ENCODE measurements at regions not wholly inside any gene's neighbourhood (a gene's known extent, or its start where the extent isn't known, plus 50 kb on each side); places are given as distances from the start of the nearest gene placed in this dataset.
"Not testable (repeated sequence)": the region's sequence is repeated elsewhere in the genome, so short reads cannot be mapped to it uniquely, and the experiment has no call there.

DNA sequence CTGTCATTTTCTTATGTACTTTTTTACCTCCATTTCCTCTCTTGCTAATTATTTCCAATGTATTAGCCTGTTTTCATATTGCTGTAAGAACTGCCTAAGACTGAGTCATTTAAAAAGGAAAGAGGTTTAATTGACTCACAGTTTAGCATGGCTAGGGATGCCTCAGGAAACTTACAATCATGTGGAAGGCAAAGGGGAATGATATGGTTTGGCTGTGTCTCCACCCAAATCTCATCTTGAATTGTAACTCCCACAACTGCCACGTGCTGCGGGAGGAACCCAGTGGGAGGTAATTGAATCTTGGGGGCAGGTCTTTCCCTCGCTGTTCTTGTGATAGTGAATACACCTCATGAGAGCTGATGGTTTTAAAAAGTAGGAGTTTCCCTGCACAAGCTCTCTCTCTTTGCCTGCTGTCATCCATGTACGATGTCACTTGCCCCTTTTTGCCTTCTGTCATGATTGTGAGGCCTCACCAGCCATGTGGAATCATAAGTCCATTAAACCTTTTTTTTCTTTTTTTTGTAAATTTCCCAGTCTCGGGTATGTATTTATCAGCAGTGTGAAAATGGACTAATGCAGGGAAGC is 870.0 kb upstream of the INTU start:
- Histone ChIP-seq H3K27me3 (no peaks in the 10 kb centered on the region), H3K4me1 (no peaks in the 10 kb centered on the region), H3K9me3 (no peaks in the 10 kb centered on the region), H3K27ac (no peak overlapping the region), H3K4me3 (no peak overlapping the region), H3K36me3 (no peaks in the 10 kb centered on the region)
- DNase-seq, result no peak
- TF ChIP-seq, protein P1, sequence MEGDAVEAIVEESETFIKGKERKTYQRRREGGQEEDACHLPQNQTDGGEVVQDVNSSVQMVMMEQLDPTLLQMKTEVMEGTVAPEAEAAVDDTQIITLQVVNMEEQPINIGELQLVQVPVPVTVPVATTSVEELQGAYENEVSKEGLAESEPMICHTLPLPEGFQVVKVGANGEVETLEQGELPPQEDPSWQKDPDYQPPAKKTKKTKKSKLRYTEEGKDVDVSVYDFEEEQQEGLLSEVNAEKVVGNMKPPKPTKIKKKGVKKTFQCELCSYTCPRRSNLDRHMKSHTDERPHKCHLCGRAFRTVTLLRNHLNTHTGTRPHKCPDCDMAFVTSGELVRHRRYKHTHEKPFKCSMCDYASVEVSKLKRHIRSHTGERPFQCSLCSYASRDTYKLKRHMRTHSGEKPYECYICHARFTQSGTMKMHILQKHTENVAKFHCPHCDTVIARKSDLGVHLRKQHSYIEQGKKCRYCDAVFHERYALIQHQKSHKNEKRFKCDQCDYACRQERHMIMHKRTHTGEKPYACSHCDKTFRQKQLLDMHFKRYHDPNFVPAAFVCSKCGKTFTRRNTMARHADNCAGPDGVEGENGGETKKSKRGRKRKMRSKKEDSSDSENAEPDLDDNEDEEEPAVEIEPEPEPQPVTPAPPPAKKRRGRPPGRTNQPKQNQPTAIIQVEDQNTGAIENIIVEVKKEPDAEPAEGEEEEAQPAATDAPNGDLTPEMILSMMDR (IDR thresholded peaks at IDR 0.05), result no peak
- TF ChIP-seq POLR2A (IDR thresholded peaks at IDR 0.05), result no peak

DNA sequence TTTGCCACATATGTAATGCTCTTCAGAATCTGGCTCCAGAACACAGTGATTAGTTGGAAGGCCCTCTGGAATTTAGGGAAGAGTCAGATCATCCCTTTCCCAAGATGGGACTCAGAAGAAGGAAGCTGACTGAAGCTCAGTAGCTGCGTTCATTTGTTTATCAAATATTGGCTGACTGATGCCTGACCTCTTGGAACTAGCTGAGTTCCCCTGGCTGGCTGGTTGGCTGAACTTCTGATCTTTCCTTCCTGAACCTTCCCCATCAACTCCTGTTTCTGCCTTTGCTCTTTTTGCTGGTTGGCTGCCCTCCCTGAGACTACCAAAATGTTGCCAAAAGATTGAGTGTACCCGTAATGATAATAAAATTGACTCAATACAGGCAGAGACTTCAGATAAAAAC is 866.5 kb upstream of the INTU start:
- no peaks in the 10 kb centered on the region for H3K27me3 ChIP-seq
- H3K4me3 ChIP-seq, result no peak overlapping the region
- H3K4me1 ChIP-seq, result no peaks in the 10 kb centered on the region
- no peak for DNase-seq
- no peak overlapping the region for H3K27ac ChIP-seq
- TF ChIP-seq POLR2A (IDR thresholded peaks at IDR 0.05), result no peak
- TF ChIP-seq, protein P1 (IDR thresholded peaks at IDR 0.05), result no peak
- H3K36me3 ChIP-seq, result no peaks in the 10 kb centered on the region
- H3K9me3 ChIP-seq, result no peaks in the 10 kb centered on the region

DNA sequence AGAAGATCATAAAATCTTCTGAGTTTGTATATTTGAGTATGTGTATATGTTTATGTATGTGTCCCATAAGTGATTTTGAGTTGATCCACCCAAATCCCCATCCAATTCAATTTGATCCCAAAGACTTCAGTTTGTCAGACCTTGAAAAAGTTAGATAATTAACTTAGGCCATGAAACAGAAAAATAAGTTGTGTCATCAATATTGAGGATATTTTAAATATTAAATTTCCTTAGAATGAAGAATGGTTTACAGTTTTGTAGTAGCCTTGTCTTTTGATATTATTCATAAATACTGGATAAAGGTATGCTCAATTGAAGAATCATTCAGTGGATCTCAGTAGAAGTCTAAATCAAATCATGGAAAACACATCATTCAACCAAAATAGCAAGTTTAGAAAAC is 864.4 kb upstream of the INTU start:
- Histone ChIP-seq H3K4me3 (no peak overlapping the region), H3K27ac (no peak overlapping the region), H3K9me3 (no peaks in the 10 kb centered on the region), H3K4me1 (no peaks in the 10 kb centered on the region), H3K36me3 (no peaks in the 10 kb centered on the region), H3K27me3 (no peaks in the 10 kb centered on the region)
- DNase-seq, result no peak
- TF ChIP-seq, protein P1 (IDR thresholded peaks at IDR 0.05), result no peak
- no peak for TF ChIP-seq POLR2A (IDR thresholded peaks at IDR 0.05)

DNA sequence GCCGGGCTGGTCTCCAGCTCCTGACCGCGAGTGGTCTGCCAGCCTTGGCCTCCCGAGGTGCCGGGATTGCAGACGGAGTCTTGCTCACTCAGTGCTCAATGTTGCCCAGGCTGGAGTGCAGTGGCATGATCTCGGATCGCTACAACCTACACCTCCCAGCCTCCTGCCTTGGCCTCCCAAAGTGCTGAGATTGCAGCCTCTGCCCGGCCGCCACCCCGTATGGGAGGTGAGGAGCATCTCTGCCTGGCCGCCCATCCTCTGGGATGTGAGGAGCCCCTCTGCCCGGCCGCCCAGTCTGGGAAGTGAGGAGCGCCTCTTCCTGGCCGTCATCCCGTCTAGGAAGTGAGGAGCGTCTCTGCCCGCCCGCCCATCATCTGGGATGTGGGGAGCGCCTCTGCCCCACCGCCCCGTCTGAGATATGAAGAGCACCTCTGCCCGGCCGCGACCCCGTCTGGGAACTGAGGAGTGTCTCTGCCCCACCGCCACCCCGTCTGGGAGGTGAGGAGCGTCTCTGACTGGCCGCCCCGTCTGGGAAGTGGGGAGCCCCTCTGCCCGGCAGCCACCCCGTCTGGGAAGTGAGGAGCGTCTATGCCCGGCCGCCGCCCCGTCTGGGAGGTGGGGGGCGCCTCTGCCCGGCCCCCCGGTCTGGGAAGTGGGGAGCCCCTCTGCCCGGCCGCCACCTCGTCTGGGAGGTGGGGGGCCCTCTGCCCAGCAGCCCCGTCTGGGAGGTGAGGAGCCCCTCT is 861.8 kb upstream of the INTU start:
- H3K27me3 ChIP-seq, H3K4me1 ChIP-seq, H3K27ac ChIP-seq, DNase-seq, H3K36me3 ChIP-seq, H3K4me3 ChIP-seq, H3K9me3 ChIP-seq: not testable (repeated sequence)

DNA sequence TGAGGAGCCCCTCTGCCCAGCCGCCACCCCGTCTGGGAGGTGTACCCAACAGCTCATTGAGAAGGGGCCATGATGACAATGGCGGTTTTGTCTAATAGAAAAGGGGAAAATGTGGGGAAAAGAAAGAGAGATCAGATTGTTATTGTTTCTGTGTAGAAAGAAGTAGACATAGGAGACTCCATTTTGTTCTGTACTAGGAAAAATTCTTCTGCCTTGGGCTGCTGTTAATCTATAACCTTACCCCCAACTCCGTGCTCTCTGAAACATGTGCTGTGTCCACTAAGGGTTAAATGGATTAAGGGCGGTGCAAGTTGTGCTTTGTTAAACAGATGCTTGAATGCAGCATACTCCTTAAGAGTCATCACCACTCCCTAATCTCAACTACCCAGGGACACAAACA is 861.1 kb upstream of the INTU start:
- not testable (repeated sequence) for H3K9me3 ChIP-seq, H3K27ac ChIP-seq, H3K4me3 ChIP-seq, H3K27me3 ChIP-seq, H3K36me3 ChIP-seq, H3K4me1 ChIP-seq, DNase-seq

DNA sequence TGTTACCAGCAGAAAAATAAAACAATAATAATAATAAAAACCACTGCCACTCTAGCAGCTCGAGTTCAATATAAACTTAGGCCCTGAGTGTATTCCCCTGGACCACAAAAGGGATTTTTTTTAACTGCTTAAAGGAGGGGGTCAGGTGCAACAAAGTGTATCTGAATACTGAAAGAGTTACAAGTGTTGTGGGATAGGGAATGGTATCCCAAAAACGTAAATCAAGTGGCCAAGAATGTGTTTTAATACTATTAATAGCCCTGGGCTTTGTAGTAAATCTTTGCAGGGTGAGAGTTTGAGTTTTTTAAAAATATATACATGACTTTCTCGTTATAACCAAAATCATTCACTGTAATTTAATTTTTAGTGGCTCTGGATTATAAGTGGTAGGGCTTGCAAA is 860.1 kb upstream of the INTU start:
- Histone ChIP-seq H3K27me3 (no peaks in the 10 kb centered on the region), H3K9me3 (no peaks in the 10 kb centered on the region), H3K27ac (no peak overlapping the region), H3K36me3 (no peaks in the 10 kb centered on the region), H3K4me3 (no peak overlapping the region), H3K4me1 (no peaks in the 10 kb centered on the region)
- no peak for TF ChIP-seq POLR2A (IDR thresholded peaks at IDR 0.05)
- TF ChIP-seq, protein P1 (IDR thresholded peaks at IDR 0.05), result no peak
- no peak for DNase-seq

Data from Peyer's patch (tissue), 4 donors.